Hepatocyte (in vitro differentiated cells): ENCODE measurements at regions not wholly inside any gene's neighbourhood (a gene's known extent, or its start where the extent isn't known, plus 50 kb on each side); places are given as distances from the start of the nearest gene placed in this dataset.

Source experiments
- DNase-seq: peaks from one replicate; pipeline ENCODE4 v3.0.0-alpha.2; 2016; ENCODE audit warnings: low spot score
- H2AFZ ChIP-seq: fragments of 200-600 bp; sonication (generic); 2 replicates; pipeline ENCODE4 v1.6.0; 2016; ENCODE audit warnings: antibody characterized with exemption, mild to moderate bottlenecking
- H3K27ac ChIP-seq: fragments of 200-600 bp; sonication (generic); 2 replicates; pipeline ENCODE4 v1.5.1; 2016; ENCODE audit warnings: mild to moderate bottlenecking
- H3K27me3 ChIP-seq: fragments of 200-600 bp; sonication (generic); 2 replicates; pipeline ENCODE4 v1.6.1; 2016
- H3K36me3 ChIP-seq: fragments of 200-600 bp; sonication (generic); replicated peaks from 2 replicates; pipeline ENCODE4 v1.5.1; 2016; ENCODE audit warnings: low read depth; ENCODE audit not compliant: insufficient read depth
- H3K4me1 ChIP-seq: fragments of 200-600 bp; sonication (generic); 2 replicates; pipeline ENCODE4 v1.5.1; 2016; ENCODE audit warnings: mild to moderate bottlenecking, moderate library complexity; ENCODE audit not compliant: insufficient read depth
- H3K4me2 ChIP-seq: fragments of 200-600 bp; sonication (generic); 2 replicates; pipeline ENCODE4 v1.6.0; 2016
- H3K4me3 ChIP-seq: fragments of 200-600 bp; sonication (generic); 2 replicates; pipeline ENCODE4 v1.5.1; 2016; ENCODE audit warnings: mild to moderate bottlenecking
- H3K79me2 ChIP-seq: fragments of 200-600 bp; sonication (generic); 2 replicates; pipeline ENCODE4 v1.6.0; 2017; ENCODE audit warnings: mild to moderate bottlenecking
- H3K9me2 ChIP-seq: fragments of 200-600 bp; sonication (generic); replicated peaks from 2 replicates; pipeline ENCODE4 v1.6.0; 2017; ENCODE audit warnings: mild to moderate bottlenecking; ENCODE audit not compliant: insufficient read depth
- H3K9me3 ChIP-seq: fragments of 200-600 bp; sonication (generic); 2 replicates; pipeline ENCODE4 v1.5.1; 2016; ENCODE audit warnings: low read depth, mild to moderate bottlenecking
- H4K20me1 ChIP-seq: fragments of 200-600 bp; sonication (generic); 2 replicates; pipeline ENCODE4 v1.6.0; 2016; ENCODE audit warnings: mild to moderate bottlenecking; ENCODE audit not compliant: insufficient read depth, poor library complexity, severe bottlenecking
- EZH2 ChIP-seq: fragments of 200-600 bp; sonication (generic); IDR thresholded peaks from 2 replicates; pipeline ENCODE4 v1.6.1; 2016; ENCODE audit warnings: antibody characterized with exemption, mild to moderate bottlenecking, borderline replicate concordance
- EZH2phosphoT487 ChIP-seq: fragments of 200-600 bp; sonication (generic); IDR thresholded peaks from one replicate; pipeline ENCODE4 v1.6.1; 2018; ENCODE audit warnings: antibody characterized with exemption, mild to moderate bottlenecking, low read depth, moderate library complexity; ENCODE audit not compliant: unreplicated experiment, severe bottlenecking
- WGBS: methylation state at CpG from one replicate; pipeline ENCODE4 v1.1.6; 2016; ENCODE audit warnings: low lambda C conversion rate; ENCODE audit errors: missing lambda C conversion rate; 5-methylcytosine and 5-hydroxymethylcytosine counted together
- TF ChIP-seq, protein P1 (sequence below): fragments of 200-600 bp; sonication (generic); IDR thresholded peaks from 2 replicates; pipeline ENCODE4 v1.5.1; 2016; ENCODE audit warnings: antibody characterized with exemption, mild to moderate bottlenecking; ENCODE audit not compliant: poor library complexity

DNA sequence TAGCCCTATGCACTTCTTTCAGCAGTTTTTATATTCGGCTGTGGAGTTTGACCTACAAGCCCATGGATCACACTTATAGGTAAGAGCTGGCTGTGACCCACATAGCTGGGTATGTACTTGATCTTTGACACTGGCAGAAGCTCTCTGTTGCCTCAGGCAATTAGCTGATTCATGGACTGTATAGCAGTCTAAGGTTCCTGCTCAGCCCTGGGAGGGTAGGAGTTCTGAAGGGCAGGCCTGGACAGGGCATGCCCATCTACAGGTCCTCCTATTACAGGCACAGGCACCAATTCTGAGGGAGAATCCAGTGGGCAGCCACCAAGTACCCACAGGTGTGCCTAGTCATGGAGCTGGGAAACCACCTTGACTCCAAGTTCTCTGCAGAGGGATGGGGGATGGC, 301.8 kb upstream of the GALNT5 start:
- no peaks in the 10 kb centered on the region for H4K20me1 ChIP-seq
- H3K9me3 ChIP-seq = no peaks in the 10 kb centered on the region
- DNase-seq = no peak
- H3K9me2 ChIP-seq = no peaks in the 10 kb centered on the region
- H2AFZ ChIP-seq = no peak overlapping the region
- H3K36me3 ChIP-seq = no peaks in the 10 kb centered on the region
- WGBS = 83% methylated on average over 1 of the region's 1 CpG
- no peaks in the 10 kb centered on the region for H3K79me2 ChIP-seq
- H3K27me3 ChIP-seq = no peaks in the 10 kb centered on the region
- H3K4me1 ChIP-seq = no peaks in the 10 kb centered on the region
- no peak for TF ChIP-seq EZH2
- TF ChIP-seq, protein P1, sequence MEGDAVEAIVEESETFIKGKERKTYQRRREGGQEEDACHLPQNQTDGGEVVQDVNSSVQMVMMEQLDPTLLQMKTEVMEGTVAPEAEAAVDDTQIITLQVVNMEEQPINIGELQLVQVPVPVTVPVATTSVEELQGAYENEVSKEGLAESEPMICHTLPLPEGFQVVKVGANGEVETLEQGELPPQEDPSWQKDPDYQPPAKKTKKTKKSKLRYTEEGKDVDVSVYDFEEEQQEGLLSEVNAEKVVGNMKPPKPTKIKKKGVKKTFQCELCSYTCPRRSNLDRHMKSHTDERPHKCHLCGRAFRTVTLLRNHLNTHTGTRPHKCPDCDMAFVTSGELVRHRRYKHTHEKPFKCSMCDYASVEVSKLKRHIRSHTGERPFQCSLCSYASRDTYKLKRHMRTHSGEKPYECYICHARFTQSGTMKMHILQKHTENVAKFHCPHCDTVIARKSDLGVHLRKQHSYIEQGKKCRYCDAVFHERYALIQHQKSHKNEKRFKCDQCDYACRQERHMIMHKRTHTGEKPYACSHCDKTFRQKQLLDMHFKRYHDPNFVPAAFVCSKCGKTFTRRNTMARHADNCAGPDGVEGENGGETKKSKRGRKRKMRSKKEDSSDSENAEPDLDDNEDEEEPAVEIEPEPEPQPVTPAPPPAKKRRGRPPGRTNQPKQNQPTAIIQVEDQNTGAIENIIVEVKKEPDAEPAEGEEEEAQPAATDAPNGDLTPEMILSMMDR = no peak
- TF ChIP-seq EZH2phosphoT487 = no peak
- H3K4me3 ChIP-seq = no peak overlapping the region
- H3K27ac ChIP-seq = no peak overlapping the region
- no peak overlapping the region for H3K4me2 ChIP-seq

DNA sequence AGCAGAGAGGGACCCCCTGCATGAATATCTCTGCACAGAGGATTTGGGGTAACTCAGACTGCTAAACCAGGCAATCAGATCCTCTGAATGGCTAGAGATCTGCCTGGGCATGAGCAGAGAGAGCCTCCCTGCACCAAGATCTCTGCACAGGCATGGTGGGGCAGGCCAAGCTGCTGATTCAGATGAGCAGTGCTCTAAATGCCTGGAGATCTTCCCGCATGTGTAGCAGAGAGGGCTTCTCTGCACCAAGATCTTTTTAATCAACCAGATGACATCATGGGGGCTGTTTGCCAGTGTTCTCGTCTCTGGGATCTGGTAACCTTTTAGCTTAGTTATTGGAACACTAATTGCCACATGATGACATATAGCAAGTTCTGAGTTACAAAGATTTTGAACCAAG, 301.3 kb upstream of the GALNT5 start:
- H3K4me2 ChIP-seq = no peak overlapping the region
- H3K4me3 ChIP-seq = no peak overlapping the region

DNA sequence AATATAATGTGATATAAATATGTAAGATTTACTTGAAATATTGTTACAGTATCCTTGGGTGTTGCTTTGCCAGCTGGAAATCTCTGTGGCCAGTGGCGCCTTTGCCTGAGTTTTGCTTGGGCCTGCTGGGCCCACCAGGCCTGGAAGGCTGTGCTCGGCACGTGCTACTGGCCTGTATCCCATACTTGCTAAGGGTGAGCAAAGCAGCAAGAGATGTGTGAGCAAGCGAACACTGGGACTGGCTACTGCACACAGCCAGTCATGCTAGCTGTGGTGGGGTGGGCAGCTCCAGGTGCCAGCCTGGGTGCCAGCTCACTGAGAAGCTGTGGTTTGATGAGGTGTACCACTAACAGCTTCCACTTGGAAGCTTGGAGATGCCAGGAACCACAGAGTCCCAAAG, 299.1 kb upstream of the GALNT5 start:
- Histone ChIP-seq H3K4me3 (no peak overlapping the region), H3K4me1 (no peaks in the 10 kb centered on the region), H3K79me2 (no peaks in the 10 kb centered on the region), H3K36me3 (no peaks in the 10 kb centered on the region), H3K4me2 (no peak overlapping the region), H4K20me1 (no peaks in the 10 kb centered on the region), H2AFZ (no peak overlapping the region), H3K9me3 (no peaks in the 10 kb centered on the region), H3K27me3 (no peaks in the 10 kb centered on the region), H3K27ac (no peak overlapping the region), H3K9me2 (no peaks in the 10 kb centered on the region)
- WGBS = 93% methylated on average over 4 of the region's 4 CpGs
- no peak for TF ChIP-seq EZH2
- TF ChIP-seq EZH2phosphoT487 = no peak
- TF ChIP-seq, protein P1 = no peak
- no peak for DNase-seq

More for the DNA sequence above, 301.3 kb upstream of the GALNT5 start:
- no peaks in the 10 kb centered on the region for H3K79me2 ChIP-seq
- H3K9me3 ChIP-seq = no peaks in the 10 kb centered on the region
- no peak for TF ChIP-seq EZH2
- TF ChIP-seq, protein P1 = no peak
- DNase-seq = no peak
- H3K27me3 ChIP-seq = no peaks in the 10 kb centered on the region
- H2AFZ ChIP-seq = no peak overlapping the region
- no peaks in the 10 kb centered on the region for H3K9me2 ChIP-seq
- H3K27ac ChIP-seq = no peak overlapping the region
- H4K20me1 ChIP-seq = no peaks in the 10 kb centered on the region
- WGBS = 77% methylated on average over 2 of the region's 2 CpGs
- no peaks in the 10 kb centered on the region for H3K4me1 ChIP-seq
- H3K36me3 ChIP-seq = no peaks in the 10 kb centered on the region

DNA sequence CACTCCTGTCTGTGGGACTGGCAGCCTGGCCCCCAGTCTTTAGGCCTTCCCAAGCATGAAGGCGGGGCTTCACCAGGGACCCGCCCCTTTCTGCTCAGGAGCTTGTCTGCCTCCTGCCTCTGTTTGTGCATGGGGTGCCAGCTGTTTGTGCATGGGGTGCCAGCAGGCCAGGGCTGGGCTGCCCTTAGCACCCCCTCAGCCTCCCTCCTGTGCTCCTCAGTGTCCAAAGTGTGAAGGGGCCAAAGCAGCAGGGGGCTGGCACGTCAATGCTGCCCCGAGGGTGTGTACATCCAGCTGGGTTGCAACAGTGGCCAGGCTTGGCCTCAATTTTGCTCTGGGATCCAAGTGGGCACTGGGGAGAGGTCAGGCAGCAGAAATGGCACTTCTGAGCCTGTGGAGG, 298.0 kb upstream of the GALNT5 start:
- TF ChIP-seq EZH2 (no peak), EZH2phosphoT487 (no peak)
- TF ChIP-seq, protein P1 = no peak
- Histone ChIP-seq H3K27ac (no peak overlapping the region), H3K4me1 (no peaks in the 10 kb centered on the region), H3K4me3 (no peak overlapping the region), H2AFZ (no peak overlapping the region), H3K36me3 (no peaks in the 10 kb centered on the region), H3K27me3 (no peaks in the 10 kb centered on the region), H3K4me2 (no peak overlapping the region), H3K9me3 (no peaks in the 10 kb centered on the region), H3K9me2 (no peaks in the 10 kb centered on the region), H4K20me1 (no peaks in the 10 kb centered on the region), H3K79me2 (no peaks in the 10 kb centered on the region)
- DNase-seq = no peak
- WGBS = 92% methylated on average over 4 of the region's 4 CpGs
